K562 (cell line): ENCODE measurements at regions not wholly inside any gene's neighbourhood (a gene's known extent, or its start where the extent isn't known, plus 50 kb on each side); places are given as distances from the start of the nearest gene placed in this dataset.

ENCODE experiments used
- FOXK2 ChIP-seq, 2 experiments: fragments of 450-650 bp; IDR thresholded peaks in 1 of 2; conservative IDR thresholded peaks in 1 of 2; 2 replicates each; pipeline ENCODE4 v1.6.1; 2016; ENCODE audit warnings: low read depth in 2 of 2, mild to moderate bottlenecking in 1 of 2
- RBFOX2 ChIP-seq: fragments of 200-400 bp; formaldehyde crosslinking; IDR thresholded peaks from 2 replicates; pipeline ENCODE4 v1.6.1; 2017; ENCODE audit warnings: low read depth, mild to moderate bottlenecking, low read length, moderate library complexity
- TF ChIP-seq, protein P1 (sequence below), 3 experiments: IDR thresholded peaks in 2 of 3; conservative IDR thresholded peaks in 1 of 3; 2 replicates each; pipeline ENCODE4 v1.5.1; 2011 to 2012; ENCODE audit warnings: low read length in 3 of 3, mild to moderate bottlenecking in 3 of 3, control low read depth in 2 of 3, improper control_type of control experiment in 1 of 3, inconsistent platforms in 1 of 3, low read depth in 1 of 3, mixed read lengths in 1 of 3, moderate library complexity in 1 of 3; ENCODE audit not compliant: insufficient read depth in 2 of 3

DNA sequence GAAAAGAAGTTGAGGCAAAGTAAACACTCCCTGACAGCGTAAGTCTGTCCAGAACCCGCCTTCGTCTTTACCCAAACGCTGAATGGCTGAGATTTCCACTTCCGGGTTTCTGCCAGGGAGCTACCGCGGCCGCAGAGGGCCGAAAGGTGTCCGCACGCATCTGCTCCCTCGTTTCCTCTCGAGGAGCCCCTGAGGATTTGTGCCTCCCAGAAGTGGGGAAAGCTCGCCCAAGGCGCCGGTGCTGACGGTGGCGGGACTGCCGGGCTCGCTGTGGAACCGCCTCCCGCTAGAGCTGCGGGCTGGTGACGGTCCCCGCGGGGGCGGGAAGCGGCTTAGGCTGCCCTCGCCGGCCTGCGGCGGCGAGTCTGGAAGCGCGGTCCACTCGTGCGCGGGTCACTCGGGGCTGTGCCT, 1760.2 kb upstream of the DEFB115 start:
- TF ChIP-seq, protein P1, sequence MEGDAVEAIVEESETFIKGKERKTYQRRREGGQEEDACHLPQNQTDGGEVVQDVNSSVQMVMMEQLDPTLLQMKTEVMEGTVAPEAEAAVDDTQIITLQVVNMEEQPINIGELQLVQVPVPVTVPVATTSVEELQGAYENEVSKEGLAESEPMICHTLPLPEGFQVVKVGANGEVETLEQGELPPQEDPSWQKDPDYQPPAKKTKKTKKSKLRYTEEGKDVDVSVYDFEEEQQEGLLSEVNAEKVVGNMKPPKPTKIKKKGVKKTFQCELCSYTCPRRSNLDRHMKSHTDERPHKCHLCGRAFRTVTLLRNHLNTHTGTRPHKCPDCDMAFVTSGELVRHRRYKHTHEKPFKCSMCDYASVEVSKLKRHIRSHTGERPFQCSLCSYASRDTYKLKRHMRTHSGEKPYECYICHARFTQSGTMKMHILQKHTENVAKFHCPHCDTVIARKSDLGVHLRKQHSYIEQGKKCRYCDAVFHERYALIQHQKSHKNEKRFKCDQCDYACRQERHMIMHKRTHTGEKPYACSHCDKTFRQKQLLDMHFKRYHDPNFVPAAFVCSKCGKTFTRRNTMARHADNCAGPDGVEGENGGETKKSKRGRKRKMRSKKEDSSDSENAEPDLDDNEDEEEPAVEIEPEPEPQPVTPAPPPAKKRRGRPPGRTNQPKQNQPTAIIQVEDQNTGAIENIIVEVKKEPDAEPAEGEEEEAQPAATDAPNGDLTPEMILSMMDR (IDR thresholded peaks at IDR 0.05 in 2 of 3, conservative IDR thresholded peaks at IDR 0.05 in 1 of 3; ENCODE audit: insufficient read depth in 2 of 3, low read depth in 1 of 3, low read length in 3 of 3) = peak in 2 of 3 experiments; percentile 31 to 33; a peak in 3 of 6 replicates
- TF ChIP-seq FOXK2 (conservative IDR thresholded peaks at IDR 0.05 in 1 of 2, IDR thresholded peaks at IDR 0.05 in 1 of 2; ENCODE audit: low read depth in 2 of 2) (no peak), RBFOX2 (peak; percentile 74)
